ENCODE measurements at regions not wholly inside any gene's neighbourhood (a gene's known extent, or its start where the extent isn't known, plus 50 kb on each side); places are given as distances from the start of the nearest gene placed in this dataset.

GRCh38 chr4:24024157-24024556 lies 134.3 kb upstream of the PPARGC1A start:
- H3K4me3 ChIP-seq (ENCODE audit: low read depth, low read length, poor library complexity, severe bottlenecking): no peak overlapping the region
- no peak overlapping the region for H2AFZ ChIP-seq (ENCODE audit: low read length)
- H3K9me2 ChIP-seq (ENCODE audit: low read depth, low read length): no peaks in the 10 kb centered on the region
- H3K4me1 ChIP-seq (ENCODE audit: insufficient read depth, low read length, severe bottlenecking): no peaks in the 10 kb centered on the region
- no peaks in the 10 kb centered on the region for H3K79me2 ChIP-seq (ENCODE audit: insufficient read depth, low read length)
- no peaks in the 10 kb centered on the region for H4K20me1 ChIP-seq (ENCODE audit: insufficient read depth, low read length)
- H3K27me3 ChIP-seq (ENCODE audit: insufficient read depth, low read length): no peaks in the 10 kb centered on the region
- H3K9me3 ChIP-seq (ENCODE audit: low read length): no peaks in the 10 kb centered on the region
- no peaks in the 10 kb centered on the region for H3F3A ChIP-seq (ENCODE audit: insufficient read depth, low read length)
- no peaks in the 10 kb centered on the region for H3K36me3 ChIP-seq (ENCODE audit: insufficient read depth, low read length)
- TF ChIP-seq CTCF (IDR thresholded peaks at IDR 0.05; ENCODE audit: low read length) (no peak), EZH2 (IDR thresholded peaks at IDR 0.05; ENCODE audit: borderline replicate concordance, low read length) (no peak)
- no peak overlapping the region for H3K4me2 ChIP-seq (ENCODE audit: low read length)
- no peak overlapping the region for H3K27ac ChIP-seq (ENCODE audit: low read depth, low read length, poor library complexity, severe bottlenecking)
- no peak overlapping the region for H3K9ac ChIP-seq (ENCODE audit: low read length)

- H2AFZ ChIP-seq (ENCODE audit: low read length): no peak overlapping the region
- no peak overlapping the region for H3K9ac ChIP-seq (ENCODE audit: low read length)
- no peaks in the 10 kb centered on the region for H3K79me2 ChIP-seq (ENCODE audit: insufficient read depth, low read length)
- H3F3A ChIP-seq (ENCODE audit: insufficient read depth, low read length): no peaks in the 10 kb centered on the region
- no peak for TF ChIP-seq EZH2 (IDR thresholded peaks at IDR 0.05; ENCODE audit: borderline replicate concordance, low read length)
- no peak for TF ChIP-seq CTCF (IDR thresholded peaks at IDR 0.05; ENCODE audit: low read length)
- no peaks in the 10 kb centered on the region for H3K36me3 ChIP-seq (ENCODE audit: insufficient read depth, low read length)
- no peaks in the 10 kb centered on the region for H3K9me2 ChIP-seq (ENCODE audit: low read depth, low read length)
- no peaks in the 10 kb centered on the region for H3K9me3 ChIP-seq (ENCODE audit: low read length)
- H3K4me2 ChIP-seq (ENCODE audit: low read length): no peak overlapping the region
- no peaks in the 10 kb centered on the region for H3K27me3 ChIP-seq (ENCODE audit: insufficient read depth, low read length)
- no peak overlapping the region for H3K4me3 ChIP-seq (ENCODE audit: low read depth, low read length, poor library complexity, severe bottlenecking)
- no peaks in the 10 kb centered on the region for H3K4me1 ChIP-seq (ENCODE audit: insufficient read depth, low read length, severe bottlenecking)
- no peaks in the 10 kb centered on the region for H4K20me1 ChIP-seq (ENCODE audit: insufficient read depth, low read length)
- no peak overlapping the region for H3K27ac ChIP-seq (ENCODE audit: low read depth, low read length, poor library complexity, severe bottlenecking)
Measured at GRCh38 chr4:24015782-24016181, 125.9 kb upstream of the PPARGC1A start.

GRCh38 chr4:24013668-24014422 lies 124.0 kb upstream of the PPARGC1A start:
- H3K27ac ChIP-seq (ENCODE audit: low read depth, low read length, poor library complexity, severe bottlenecking): no peak overlapping the region
- no peak overlapping the region for H3K9ac ChIP-seq (ENCODE audit: low read length)
- no peak overlapping the region for H3K4me2 ChIP-seq (ENCODE audit: low read length)
- no peak for TF ChIP-seq CTCF (IDR thresholded peaks at IDR 0.05; ENCODE audit: low read length)
- TF ChIP-seq EZH2 (IDR thresholded peaks at IDR 0.05; ENCODE audit: borderline replicate concordance, low read length): no peak
- H2AFZ ChIP-seq (ENCODE audit: low read length): no peak overlapping the region
- H3K36me3 ChIP-seq (ENCODE audit: insufficient read depth, low read length): no peaks in the 10 kb centered on the region
- H4K20me1 ChIP-seq (ENCODE audit: insufficient read depth, low read length): no peaks in the 10 kb centered on the region
- no peaks in the 10 kb centered on the region for H3K9me3 ChIP-seq (ENCODE audit: low read length)
- no peaks in the 10 kb centered on the region for H3K79me2 ChIP-seq (ENCODE audit: insufficient read depth, low read length)
- H3K9me2 ChIP-seq (ENCODE audit: low read depth, low read length): no peaks in the 10 kb centered on the region
- no peaks in the 10 kb centered on the region for H3F3A ChIP-seq (ENCODE audit: insufficient read depth, low read length)
- no peak overlapping the region for H3K4me3 ChIP-seq (ENCODE audit: low read depth, low read length, poor library complexity, severe bottlenecking)
- no peaks in the 10 kb centered on the region for H3K4me1 ChIP-seq (ENCODE audit: insufficient read depth, low read length, severe bottlenecking)
- H3K27me3 ChIP-seq (ENCODE audit: insufficient read depth, low read length): no peaks in the 10 kb centered on the region

All from OCI-LY1 (cell line).